ENCODE measurements at regions not wholly inside any gene's neighbourhood (a gene's known extent, or its start where the extent isn't known, plus 50 kb on each side); places are given as distances from the start of the nearest gene placed in this dataset.

- no peak for TF ChIP-seq REST (IDR thresholded peaks at IDR 0.05; ENCODE audit: borderline replicate concordance)
These were observed 80.6 kb upstream of the IPO9 start (continued) for GRCh38 chr1:201748335-201748734.

GRCh38 chr1:201749059-201749690 is 79.8 kb upstream of the IPO9 start:
- peaks cover 99% of the 10 kb centered on the region for H3K79me2 ChIP-seq (replicated peaks; ENCODE audit: insufficient read depth, low read length)
- H3K9me3 ChIP-seq (ENCODE audit: low read length) = no peaks in the 10 kb centered on the region
- no peaks in the 10 kb centered on the region for H3K36me3 ChIP-seq (ENCODE audit: insufficient read depth, low read length)
- no peak overlapping the region for H3K27ac ChIP-seq (ENCODE audit: low read length)
- no peaks in the 10 kb centered on the region for H3F3A ChIP-seq (ENCODE audit: insufficient read depth, low read length, poor library complexity, severe bottlenecking)
- H3K4me3 ChIP-seq (ENCODE audit: low read length) = no peak overlapping the region
- no peaks in the 10 kb centered on the region for H3K9me2 ChIP-seq (ENCODE audit: insufficient read depth, low read length)
- no peak for TF ChIP-seq MXI1 (conservative IDR thresholded peaks at IDR 0.05; ENCODE audit: poor library complexity, severe bottlenecking)
- TF ChIP-seq EZH2 (IDR thresholded peaks at IDR 0.05; ENCODE audit: borderline replicate concordance, insufficient read depth, low read length, poor library complexity, severe bottlenecking) = no peak
- TF ChIP-seq EP300 (conservative IDR thresholded peaks at IDR 0.05; ENCODE audit: poor library complexity, severe bottlenecking) = no peak
- H3K9ac ChIP-seq (ENCODE audit: low read length) = no peak overlapping the region
- H2AFZ ChIP-seq (ENCODE audit: low read depth, low read length) = no peak overlapping the region
- no peak overlapping the region for H3K4me2 ChIP-seq (ENCODE audit: low read length)
- peaks cover 27% of the 10 kb centered on the region for H4K20me1 ChIP-seq (ENCODE audit: insufficient read depth)
- H3K27me3 ChIP-seq (ENCODE audit: insufficient read depth, low read depth, low read length) = no peaks in the 10 kb centered on the region

- Histone ChIP-seq H3K36me3 (ENCODE audit: insufficient read depth, low read length) (no peaks in the 10 kb centered on the region), H3K9me3 (ENCODE audit: low read length) (no peaks in the 10 kb centered on the region), H3F3A (ENCODE audit: insufficient read depth, low read length, poor library complexity, severe bottlenecking) (no peaks in the 10 kb centered on the region), H3K9ac (ENCODE audit: low read length) (no peak overlapping the region), H3K4me3 (ENCODE audit: low read length) (no peak overlapping the region), H3K79me2 (replicated peaks; ENCODE audit: insufficient read depth, low read length) (peaks cover 99% of the 10 kb centered on the region), H3K27ac (ENCODE audit: low read length) (no peak overlapping the region), H3K9me2 (ENCODE audit: insufficient read depth, low read length) (no peaks in the 10 kb centered on the region), H4K20me1 (ENCODE audit: insufficient read depth) (peaks cover 27% of the 10 kb centered on the region), H2AFZ (ENCODE audit: low read depth, low read length) (no peak overlapping the region), H3K27me3 (ENCODE audit: insufficient read depth, low read depth, low read length) (no peaks in the 10 kb centered on the region), H3K4me2 (ENCODE audit: low read length) (no peak overlapping the region)
- TF ChIP-seq TAF1 (IDR thresholded peaks at IDR 0.05; ENCODE audit: low read depth) = no peak
These were observed 78.8 kb upstream of the IPO9 start for GRCh38 chr1:201750120-201750519.

GRCh38 chr1:201750934-201751333 is 78.0 kb upstream of the IPO9 start:
- Histone ChIP-seq H3K4me2 (ENCODE audit: low read length) (no peak overlapping the region), H4K20me1 (ENCODE audit: insufficient read depth) (peaks cover 24% of the 10 kb centered on the region), H3K27ac (ENCODE audit: low read length) (no peak overlapping the region), H3K27me3 (ENCODE audit: insufficient read depth, low read depth, low read length) (no peaks in the 10 kb centered on the region), H3K9me2 (ENCODE audit: insufficient read depth, low read length) (no peaks in the 10 kb centered on the region), H3K9me3 (ENCODE audit: low read length) (no peaks in the 10 kb centered on the region), H3K4me3 (ENCODE audit: low read length) (no peak overlapping the region), H3K36me3 (ENCODE audit: insufficient read depth, low read length) (no peaks in the 10 kb centered on the region), H2AFZ (ENCODE audit: low read depth, low read length) (no peak overlapping the region), H3F3A (ENCODE audit: insufficient read depth, low read length, poor library complexity, severe bottlenecking) (no peaks in the 10 kb centered on the region), H3K9ac (ENCODE audit: low read length) (no peak overlapping the region), H3K79me2 (replicated peaks; ENCODE audit: insufficient read depth, low read length) (peaks cover 98% of the 10 kb centered on the region)
- TF ChIP-seq EP300 (conservative IDR thresholded peaks at IDR 0.05; ENCODE audit: poor library complexity, severe bottlenecking) (no peak), TAF1 (IDR thresholded peaks at IDR 0.05; ENCODE audit: low read depth) (no peak), RAD21 (conservative IDR thresholded peaks at IDR 0.05) (no peak), MXI1 (conservative IDR thresholded peaks at IDR 0.05; ENCODE audit: poor library complexity, severe bottlenecking) (no peak), EZH2 (IDR thresholded peaks at IDR 0.05; ENCODE audit: borderline replicate concordance, insufficient read depth, low read length, poor library complexity, severe bottlenecking) (no peak), CTCF (IDR thresholded peaks at IDR 0.05; ENCODE audit: poor library complexity, severe bottlenecking) (no peak), POLR2AphosphoS5 (IDR thresholded peaks at IDR 0.05) (no peak), REST (IDR thresholded peaks at IDR 0.05; ENCODE audit: borderline replicate concordance) (no peak), SMC3 (conservative IDR thresholded peaks at IDR 0.05; ENCODE audit: poor library complexity) (no peak)
